K562 (cell line): ENCODE measurements at regions not wholly inside any gene's neighbourhood (a gene's known extent, or its start where the extent isn't known, plus 50 kb on each side); places are given as distances from the start of the nearest gene placed in this dataset.

Experiments
- ATAC-seq: fragments of 200-7000 bp; cut with Tn5 transposase; 3 replicates; pipeline ENCODE4 v1.9.1; 2020; ENCODE audit warnings: moderate library complexity
- BruUV-seq: library from RNA; stranded (reverse); fragments of 400-500 nt; replicated peaks from 2 replicates; lab custom pipeline; 2021; lab: Mats Ljungman, UMichigan
- CTCF ChIA-PET: fragments of 300-600 bp; formaldehyde crosslinking; extraction: SDS; loops from one replicate; lab custom pipeline; 2021; ENCODE audit warnings: low intra/inter-chr PET ratio; lab: Yijun Ruan, JAX
- POLR2A ChIA-PET: fragments of 300-600, 350-650 bp; sonication (Branson Sonifier 250); formaldehyde crosslinking; extraction: SDS; loops from one replicate; lab custom pipeline; 2021; ENCODE audit warnings: antibody characterized with exemption, inconsistent platforms; lab: Yijun Ruan, JAX
- DNase-seq, 4 experiments: peaks; one replicate each; pipeline versions ENCODE4 v3.0.0 to v3.0.0-alpha.2; 2011 to 2018; ENCODE audit warnings: low spot score in 3 of 4, mixed read lengths in 3 of 4; ENCODE audit errors: extremely low read depth in 1 of 4
- FAIRE-seq: peaks from 2 replicates; lab custom pipeline; 2011; peaks lifted over from hg19 to GRCh38; lab: Jason Lieb, UNC
- H2AFZ ChIP-seq: 2 replicates; pipeline ENCODE4 v1.6.0; 2011; ENCODE audit warnings: low read depth, low read length, control low read depth, inconsistent platforms
- H3K27ac ChIP-seq: fragments of 200-600 bp; 3 replicates; pipeline ENCODE4 v1.8.0; 2011; ENCODE audit warnings: low read depth, mild to moderate bottlenecking, control low read depth, inconsistent platforms, low read length, moderate library complexity, mixed read lengths; ENCODE audit errors: extremely low read depth
- H3K27me3 ChIP-seq, 2 experiments: fragments of 300-600 bp in 1 of 2; 2 replicates in 1 of 2; 3 replicates in 1 of 2; pipeline versions ENCODE4 v1.6.0 to v1.8.0; 2011; ENCODE audit warnings: inconsistent platforms in 2 of 2, low read length in 2 of 2, mild to moderate bottlenecking in 1 of 2, mixed read lengths in 1 of 2, moderate library complexity in 1 of 2; ENCODE audit not compliant: control insufficient read depth in 2 of 2, insufficient read depth in 2 of 2
- H3K36me3 ChIP-seq: fragments of 300-600 bp; 3 replicates; pipeline ENCODE4 v1.8.0; 2011; ENCODE audit warnings: mild to moderate bottlenecking, low read length, inconsistent platforms; ENCODE audit not compliant: control insufficient read depth, insufficient read depth
- H3K4me1 ChIP-seq, 2 experiments: fragments of 200-600 bp in 1 of 2; replicated peaks in 1 of 2; 2 replicates in 1 of 2; 3 replicates in 1 of 2; pipeline versions ENCODE4 v1.5.1 to v1.8.0; 2011; ENCODE audit warnings: inconsistent platforms in 2 of 2, low read length in 2 of 2, mild to moderate bottlenecking in 1 of 2, mixed read lengths in 1 of 2, moderate library complexity in 1 of 2; ENCODE audit not compliant: control insufficient read depth in 2 of 2, insufficient read depth in 2 of 2
- H3K4me2 ChIP-seq: 2 replicates; pipeline ENCODE4 v1.6.1; 2011; ENCODE audit warnings: low read length, control low read depth, inconsistent platforms, mixed read lengths; ENCODE audit not compliant: insufficient read depth
- H3K4me3 ChIP-seq: fragments of 200-600 bp; sonication (generic), shearing (Covaris generic); 2 replicates; pipeline ENCODE4 v1.5.1; 2016; ENCODE audit warnings: control low read depth, inconsistent platforms
- H3K79me2 ChIP-seq: fragments of 200-600 bp; 3 replicates; pipeline ENCODE4 v1.8.0; 2011; ENCODE audit warnings: low read length, inconsistent platforms; ENCODE audit not compliant: control insufficient read depth, insufficient read depth
- H3K9ac ChIP-seq, 2 experiments: 2 replicates each; pipeline versions ENCODE4 v1.6.0 to v1.6.1; 2011; ENCODE audit warnings: low read depth in 2 of 2, low read length in 2 of 2, control low read depth in 1 of 2, inconsistent platforms in 1 of 2, mild to moderate bottlenecking in 1 of 2, mixed read lengths in 1 of 2; ENCODE audit not compliant: insufficient read depth in 1 of 2
- H3K9me1 ChIP-seq: one replicate; pipeline ENCODE4 v1.6.0; 2011; ENCODE audit warnings: inconsistent platforms, mild to moderate bottlenecking, low read length, moderate library complexity; ENCODE audit not compliant: control insufficient read depth, insufficient read depth
- H3K9me3 ChIP-seq: replicated peaks from 2 replicates; pipeline ENCODE4 v1.5.1; 2011; ENCODE audit warnings: low read depth, low read length, inconsistent platforms; ENCODE audit not compliant: control insufficient read depth, insufficient read depth
- H4K20me1 ChIP-seq: replicated peaks from 2 replicates; pipeline ENCODE4 v1.6.1; 2011; ENCODE audit warnings: low read length, inconsistent platforms, mixed read lengths; ENCODE audit not compliant: control insufficient read depth, insufficient read depth
- CHD4 ChIP-seq: fragments of 200-600 bp; sonication (generic); IDR thresholded peaks from 3 replicates; pipeline ENCODE4 v1.6.1; 2012; ENCODE audit warnings: low read depth, mild to moderate bottlenecking, mixed read lengths, low read length, inconsistent platforms; ENCODE audit not compliant: insufficient read depth, insufficient replicate concordance, poor library complexity, severe bottlenecking
- MCM7 ChIP-seq, 2 experiments: fragments of 450-650 bp; IDR thresholded peaks; 2 replicates each; pipeline ENCODE4 v1.6.1; 2016 to 2018
- ZNF586 ChIP-seq: fragments of 450-650 bp; formaldehyde crosslinking; conservative IDR thresholded peaks from 2 replicates; pipeline ENCODE4 v1.4.0; 2020; ENCODE audit warnings: mild to moderate bottlenecking, moderate library complexity
- in situ Hi-C: fragments of 300-500 bp; cut with MboI; formaldehyde crosslinking; loops from 4 replicates; pipeline ENCODE4 v1.15.0; 2018; ENCODE audit warnings: inconsistent platforms, mixed read lengths
- intact Hi-C: fragments of 100-400 bp; cut with micrococcal nuclease; formaldehyde crosslinking; loops from 2 replicates; pipeline ENCODE4 v1.14.2; 2022
- TF ChIP-seq, protein P1 (sequence below): fragments of 450-650 bp; IDR thresholded peaks from 2 replicates; pipeline ENCODE4 v1.6.1; 2016; ENCODE audit warnings: low read depth

DNA sequence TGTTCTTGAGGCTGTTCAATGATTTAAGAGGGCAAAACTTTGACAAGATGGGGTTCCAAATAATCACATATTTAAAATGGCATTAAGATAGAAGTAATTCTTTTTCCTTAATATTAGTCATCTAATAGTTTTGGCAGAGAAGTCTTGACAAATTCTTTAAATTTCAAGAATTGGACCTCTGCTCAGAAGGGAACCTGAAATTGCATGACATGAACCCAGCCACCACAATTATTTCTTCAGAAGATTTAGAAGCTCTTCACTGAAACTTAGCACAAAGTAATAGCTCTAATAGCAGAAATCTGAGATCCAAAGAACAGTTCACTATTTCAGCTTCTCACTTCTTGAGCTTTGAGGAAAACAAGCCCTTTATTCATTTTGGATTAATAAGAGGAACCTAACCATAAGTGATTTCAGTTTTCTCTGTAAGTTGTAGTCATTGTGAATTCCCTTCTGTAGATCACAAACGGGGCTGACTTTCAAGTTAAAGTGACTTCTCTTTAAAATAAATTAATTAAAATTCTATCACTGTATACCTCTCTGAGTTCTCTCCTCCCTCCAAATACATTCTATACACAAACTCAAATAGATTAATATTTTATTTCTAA is 100.6 kb upstream of the ITGA4 start (continued):
- TF ChIP-seq, protein P1, sequence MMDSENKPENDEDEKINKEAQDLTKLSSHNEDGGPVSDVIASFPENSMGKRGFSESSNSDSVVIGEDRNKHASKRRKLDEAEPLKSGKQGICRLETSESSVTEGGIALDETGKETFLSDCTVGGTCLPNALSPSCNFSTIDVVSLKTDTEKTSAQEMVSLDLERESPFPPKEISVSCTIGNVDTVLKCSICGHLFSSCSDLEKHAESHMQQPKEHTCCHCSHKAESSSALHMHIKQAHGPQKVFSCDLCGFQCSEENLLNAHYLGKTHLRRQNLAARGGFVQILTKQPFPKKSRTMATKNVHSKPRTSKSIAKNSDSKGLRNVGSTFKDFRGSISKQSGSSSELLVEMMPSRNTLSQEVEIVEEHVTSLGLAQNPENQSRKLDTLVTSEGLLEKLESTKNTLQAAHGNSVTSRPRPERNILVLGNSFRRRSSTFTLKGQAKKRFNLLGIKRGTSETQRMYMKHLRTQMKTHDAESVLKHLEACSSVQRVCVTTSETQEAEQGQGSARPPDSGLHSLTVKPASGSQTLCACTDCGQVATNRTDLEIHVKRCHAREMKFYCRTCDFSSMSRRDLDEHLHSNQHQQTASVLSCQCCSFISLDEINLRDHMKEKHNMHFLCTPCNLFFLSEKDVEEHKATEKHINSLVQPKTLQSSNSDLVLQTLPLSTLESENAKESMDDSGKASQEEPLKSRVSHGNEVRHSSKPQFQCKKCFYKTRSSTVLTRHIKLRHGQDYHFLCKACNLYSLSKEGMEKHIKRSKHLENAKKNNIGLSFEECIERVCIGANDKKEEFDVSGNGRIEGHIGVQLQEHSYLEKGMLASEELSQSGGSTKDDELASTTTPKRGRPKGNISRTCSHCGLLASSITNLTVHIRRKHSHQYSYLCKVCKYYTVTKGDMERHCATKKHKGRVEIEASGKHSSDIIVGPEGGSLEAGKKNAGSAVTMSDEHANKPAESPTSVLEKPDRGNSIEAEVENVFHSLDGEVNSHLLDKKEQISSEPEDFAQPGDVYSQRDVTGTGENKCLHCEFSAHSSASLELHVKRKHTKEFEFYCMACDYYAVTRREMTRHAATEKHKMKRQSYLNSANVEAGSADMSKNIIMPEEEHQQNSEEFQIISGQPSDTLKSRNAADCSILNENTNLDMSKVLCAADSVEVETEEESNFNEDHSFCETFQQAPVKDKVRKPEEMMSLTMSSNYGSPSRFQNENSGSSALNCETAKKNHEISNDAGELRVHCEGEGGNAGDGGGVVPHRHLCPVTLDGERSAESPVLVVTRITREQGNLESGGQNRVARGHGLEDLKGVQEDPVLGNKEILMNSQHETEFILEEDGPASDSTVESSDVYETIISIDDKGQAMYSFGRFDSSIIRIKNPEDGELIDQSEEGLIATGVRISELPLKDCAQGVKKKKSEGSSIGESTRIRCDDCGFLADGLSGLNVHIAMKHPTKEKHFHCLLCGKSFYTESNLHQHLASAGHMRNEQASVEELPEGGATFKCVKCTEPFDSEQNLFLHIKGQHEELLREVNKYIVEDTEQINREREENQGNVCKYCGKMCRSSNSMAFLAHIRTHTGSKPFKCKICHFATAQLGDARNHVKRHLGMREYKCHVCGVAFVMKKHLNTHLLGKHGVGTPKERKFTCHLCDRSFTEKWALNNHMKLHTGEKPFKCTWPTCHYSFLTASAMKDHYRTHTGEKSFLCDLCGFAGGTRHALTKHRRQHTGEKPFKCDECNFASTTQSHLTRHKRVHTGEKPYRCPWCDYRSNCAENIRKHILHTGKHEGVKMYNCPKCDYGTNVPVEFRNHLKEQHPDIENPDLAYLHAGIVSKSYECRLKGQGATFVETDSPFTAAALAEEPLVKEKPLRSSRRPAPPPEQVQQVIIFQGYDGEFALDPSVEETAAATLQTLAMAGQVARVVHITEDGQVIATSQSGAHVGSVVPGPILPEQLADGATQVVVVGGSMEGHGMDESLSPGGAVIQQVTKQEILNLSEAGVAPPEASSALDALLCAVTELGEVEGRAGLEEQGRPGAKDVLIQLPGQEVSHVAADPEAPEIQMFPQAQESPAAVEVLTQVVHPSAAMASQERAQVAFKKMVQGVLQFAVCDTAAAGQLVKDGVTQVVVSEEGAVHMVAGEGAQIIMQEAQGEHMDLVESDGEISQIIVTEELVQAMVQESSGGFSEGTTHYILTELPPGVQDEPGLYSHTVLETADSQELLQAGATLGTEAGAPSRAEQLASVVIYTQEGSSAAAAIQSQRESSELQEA: no peak
- TF ChIP-seq, all 486 proteins: peak for 0

DNA sequence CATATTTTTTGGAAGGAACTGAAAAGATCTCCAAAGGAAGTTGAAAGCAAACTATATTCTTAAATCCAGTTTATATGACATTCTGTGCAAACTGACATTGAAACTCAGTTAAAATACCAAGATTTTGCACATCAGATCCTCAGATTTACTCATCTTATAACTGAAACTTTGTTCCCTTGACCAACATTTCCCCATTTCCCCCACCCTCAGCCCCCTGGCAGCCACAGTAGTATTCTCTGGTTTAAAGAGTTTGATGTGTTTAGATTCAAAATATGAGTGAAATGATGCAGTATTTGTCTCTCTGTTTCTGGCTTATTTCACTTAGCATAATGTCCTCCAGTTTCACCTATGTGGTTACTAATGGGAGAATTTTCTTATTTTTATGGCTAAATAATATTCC is 99.2 kb upstream of the ITGA4 start:
- no peak for ATAC-seq
- Histone ChIP-seq H3K4me1 (no peaks in the 10 kb centered on the region), H3K27ac (no peak overlapping the region), H3K9me3 (no peaks in the 10 kb centered on the region), H2AFZ (no peak overlapping the region), H3K4me2 (no peak overlapping the region), H3K4me3 (no peak overlapping the region), H3K79me2 (no peaks in the 10 kb centered on the region), H3K9me1 (no peaks in the 10 kb centered on the region), H3K9ac (no peak overlapping the region), H3K27me3 (no peaks in the 10 kb centered on the region), H3K36me3 (no peaks in the 10 kb centered on the region), H4K20me1 (no peaks in the 10 kb centered on the region)
- no TSS peak for BruUV-seq
- TF ChIP-seq CHD4: no peak
- no peak for TF ChIP-seq ZNF586
- TF ChIP-seq MCM7 (IDR thresholded peaks at IDR 0.05): no peak
- FAIRE-seq: no peak
- in situ Hi-C loops (no loop called here), intact Hi-C loops (no loop called here)
- DNase-seq: no peak
- POLR2A ChIA-PET: no interaction called here
- CTCF ChIA-PET: no interaction called here
